ENCODE measurements at regions not wholly inside any gene's neighbourhood (a gene's known extent, or its start where the extent isn't known, plus 50 kb on each side); places are given as distances from the start of the nearest gene placed in this dataset.

- no peak for TF ChIP-seq GABPA (IDR thresholded peaks at IDR 0.05 in 1 of 2, conservative IDR thresholded peaks at IDR 0.05 in 1 of 2)
- TF ChIP-seq CTCF (IDR thresholded peaks at IDR 0.05; ENCODE audit: low read depth, low read length, missing input control): no peak
- no peak for TF ChIP-seq MAX (IDR thresholded peaks at IDR 0.05)
Observed at GRCh38 chr17:33983824-33984574, 271.1 kb upstream of the CCL2 start.

Data from liver (tissue), 3 donors.